Naive thymus-derived CD8-positive, alpha-beta T cell (primary cell): ENCODE measurements at regions not wholly inside any gene's neighbourhood (a gene's known extent, or its start where the extent isn't known, plus 50 kb on each side); places are given as distances from the start of the nearest gene placed in this dataset.
"Not testable (repeated sequence)": the region's sequence is repeated elsewhere in the genome, so short reads cannot be mapped to it uniquely, and the experiment has no call there.

Experiments used
- ATAC-seq, 2 donors: fragments of 150-1000 bp; cut with Tn5 transposase in 1 of 2; sonication (Bioruptor Pico), chemical (Tn5 transposase) in 1 of 2; 1 replicate in 1 of 2; 2 replicates in 1 of 2; pipeline ENCODE4 v1.10.0; 2021; ENCODE audit warnings: mild to moderate bottlenecking in 2 of 2, moderate library complexity in 2 of 2
- POLR2A ChIA-PET: fragments of 350-600 bp; sonication (Branson Sonifier 250); formaldehyde crosslinking; loops from one replicate; lab custom pipeline; 2021; ENCODE audit warnings: antibody characterized with exemption; lab: Charles Lee
- DNase-seq, 10 donors: peaks; one replicate each; pipeline versions ENCODE4 v3.0.0 to v3.0.0-alpha.2; 2020 to 2022
- H3K27ac Mint-ChIP-seq, 10 donors: one replicate each; pipeline ENCODE4 v1.8.0; 2020 to 2022; ENCODE audit warnings: mild to moderate bottlenecking in 10 of 10, mixed read lengths in 10 of 10, moderate library complexity in 4 of 10, inconsistent platforms in 1 of 10
- H3K27me3 Mint-ChIP-seq, 5 donors: one replicate each; pipeline ENCODE4 v1.8.0; 2021 to 2022; ENCODE audit warnings: mixed read lengths in 5 of 5
- H3K36me3 Mint-ChIP-seq, 3 donors: one replicate each; pipeline ENCODE4 v1.8.0; 2020 to 2022; ENCODE audit warnings: mixed read lengths in 3 of 3, mild to moderate bottlenecking in 2 of 3, inconsistent platforms in 1 of 3
- H3K4me1 Mint-ChIP-seq, 4 donors: one replicate each; pipeline ENCODE4 v1.8.0; 2021 to 2022; ENCODE audit warnings: mixed read lengths in 4 of 4
- H3K4me3 Mint-ChIP-seq, 10 donors: one replicate each; pipeline ENCODE4 v1.8.0; 2020 to 2022; ENCODE audit warnings: mild to moderate bottlenecking in 10 of 10, mixed read lengths in 10 of 10, moderate library complexity in 6 of 10, inconsistent platforms in 1 of 10
- H3K9me3 Mint-ChIP-seq, 9 donors: one replicate each; pipeline ENCODE4 v1.8.0; 2020 to 2022; ENCODE audit warnings: mixed read lengths in 9 of 9, mild to moderate bottlenecking in 3 of 9, inconsistent platforms in 1 of 9, moderate library complexity in 1 of 9

GRCh38 chrY:12474472-12474871 lies 226.6 kb upstream of the USP9Y start:
- Mint-ChIP-seq H3K9me3 (peaks cover 0 to 3% (median 0%) of the 10 kb centered on the region in 9 donors), H3K27ac (no peak overlapping the region), H3K4me1 (peaks cover 0 to 3% (median 3%) of the 10 kb centered on the region in 4 donors), H3K4me3 (no peak overlapping the region), H3K36me3 (no peaks in the 10 kb centered on the region), H3K27me3 (no peaks in the 10 kb centered on the region)
- POLR2A ChIA-PET, result no interaction called here
- DNase-seq (no peak), ATAC-seq (no peak)

DNA sequence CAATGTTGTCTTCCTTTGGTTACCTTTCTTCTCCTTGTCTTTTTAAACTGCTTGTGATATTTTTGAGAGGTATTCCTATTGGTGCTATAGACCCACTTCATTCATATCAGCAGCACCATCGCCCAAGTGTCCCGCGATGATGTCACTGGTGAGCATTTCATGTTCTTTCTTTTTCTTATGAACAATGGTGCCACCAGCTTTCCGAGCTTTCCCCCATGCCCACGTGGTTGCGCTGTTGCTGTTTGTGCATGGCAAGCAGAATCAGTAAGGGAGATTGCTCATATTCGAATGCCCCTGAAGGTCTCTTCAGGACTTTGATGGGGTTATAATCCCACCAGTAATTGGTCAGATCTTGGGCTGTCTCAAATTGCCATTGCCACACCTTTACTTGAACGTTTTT lies 221.6 kb upstream of the USP9Y start:
- Mint-ChIP-seq H3K4me1 (peaks cover 0 to 7% (median 2%) of the 10 kb centered on the region in 4 donors), H3K9me3 (no peaks in the 10 kb centered on the region), H3K4me3 (peak overlapping the region in 2 of 10 donors; percentile 20 to 67), H3K27me3 (no peaks in the 10 kb centered on the region), H3K36me3 (peaks cover 0 to 3% (median 0%) of the 10 kb centered on the region in 3 donors), H3K27ac (peak overlapping the region in 1 of 10 donors; percentile 57)
- ATAC-seq (peak in 1 of 2 donors; percentile 70), DNase-seq (peak in 6 of 10 donors; percentile 0 to 67 (median 22))
- POLR2A ChIA-PET, result no interaction called here

GRCh38 chrY:12483394-12483793 lies 217.6 kb upstream of the USP9Y start:
- ATAC-seq (no peak), DNase-seq (no peak)
- Mint-ChIP-seq H3K4me3 (no peak overlapping the region), H3K36me3 (peaks cover 0 to 6% (median 0%) of the 10 kb centered on the region in 3 donors), H3K9me3 (no peaks in the 10 kb centered on the region), H3K27me3 (no peaks in the 10 kb centered on the region), H3K27ac (no peak overlapping the region), H3K4me1 (peaks cover 0 to 8% (median 3%) of the 10 kb centered on the region in 4 donors)
- POLR2A ChIA-PET, result no interaction called here

DNA sequence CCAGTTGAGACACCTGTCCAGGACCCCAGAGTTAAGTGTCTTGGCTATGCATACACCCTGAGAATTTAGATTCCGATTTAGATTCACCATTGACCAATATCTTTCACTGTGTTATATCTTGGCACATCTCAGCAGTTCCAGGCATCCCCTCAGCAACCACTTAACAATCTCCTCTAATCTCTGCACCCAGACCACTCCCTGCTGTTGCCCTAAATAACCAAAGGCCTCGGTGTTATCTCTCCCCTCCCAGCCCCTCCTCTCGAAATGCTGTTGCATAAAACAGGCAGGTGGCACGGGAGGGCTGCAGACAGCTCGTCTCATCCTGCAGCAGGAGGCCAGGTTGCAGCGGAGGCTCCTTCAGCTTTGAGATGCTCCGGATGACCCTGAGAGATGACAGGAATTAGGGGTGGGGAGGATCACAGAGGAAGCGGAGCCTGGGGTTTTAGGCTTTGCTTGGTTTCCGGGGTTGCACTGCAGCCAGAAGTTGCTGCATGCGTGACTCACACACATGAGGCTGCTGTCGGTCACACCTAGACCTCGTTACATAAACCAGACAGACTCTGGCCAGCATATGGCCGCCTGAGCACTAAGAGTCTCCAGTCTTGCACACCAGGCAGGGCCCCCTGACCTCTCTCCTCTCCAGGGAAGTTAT lies 210.3 kb upstream of the USP9Y start:
- DNase-seq, result no peak
- no peak for ATAC-seq
- peaks cover 0 to 4% (median under 1%) of the 10 kb centered on the region in 4 donors for H3K4me1 Mint-ChIP-seq
- H3K27me3 Mint-ChIP-seq, result no peaks in the 10 kb centered on the region
- no peaks in the 10 kb centered on the region for H3K36me3 Mint-ChIP-seq
- POLR2A ChIA-PET, result no interaction called here
- H3K4me3 Mint-ChIP-seq, result peak overlapping the region in 1 of 10 donors; percentile 64
- H3K27ac Mint-ChIP-seq, result peak overlapping the region in 3 of 10 donors; percentile 3 to 41 (median 24)
- H3K9me3 Mint-ChIP-seq, result no peaks in the 10 kb centered on the region

DNA sequence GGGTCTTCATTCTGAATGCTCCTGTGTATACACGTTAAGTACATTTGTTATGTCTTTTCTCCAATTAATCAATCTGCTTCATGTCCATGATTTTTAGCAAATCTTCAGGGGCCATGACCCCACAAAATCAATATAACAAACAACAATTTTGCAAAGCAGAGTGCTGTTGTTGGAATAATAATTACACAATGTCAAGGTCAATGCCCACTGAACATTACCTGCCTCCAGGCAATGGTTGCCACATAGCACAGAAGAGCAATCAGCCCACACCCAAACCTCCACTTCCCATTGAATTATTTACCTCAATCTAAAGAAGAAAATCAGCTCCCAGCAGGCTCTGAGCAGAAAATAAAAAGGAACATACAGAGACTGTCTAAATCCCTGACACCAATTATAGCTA lies 208.8 kb upstream of the USP9Y start:
- Mint-ChIP-seq H3K4me1 (peaks cover 0 to 4% (median under 1%) of the 10 kb centered on the region in 4 donors), H3K27ac (no peak overlapping the region), H3K9me3 (no peaks in the 10 kb centered on the region), H3K4me3 (no peak overlapping the region), H3K27me3 (no peaks in the 10 kb centered on the region), H3K36me3 (no peaks in the 10 kb centered on the region)
- DNase-seq (no peak), ATAC-seq (no peak)
- POLR2A ChIA-PET, result no interaction called here

DNA sequence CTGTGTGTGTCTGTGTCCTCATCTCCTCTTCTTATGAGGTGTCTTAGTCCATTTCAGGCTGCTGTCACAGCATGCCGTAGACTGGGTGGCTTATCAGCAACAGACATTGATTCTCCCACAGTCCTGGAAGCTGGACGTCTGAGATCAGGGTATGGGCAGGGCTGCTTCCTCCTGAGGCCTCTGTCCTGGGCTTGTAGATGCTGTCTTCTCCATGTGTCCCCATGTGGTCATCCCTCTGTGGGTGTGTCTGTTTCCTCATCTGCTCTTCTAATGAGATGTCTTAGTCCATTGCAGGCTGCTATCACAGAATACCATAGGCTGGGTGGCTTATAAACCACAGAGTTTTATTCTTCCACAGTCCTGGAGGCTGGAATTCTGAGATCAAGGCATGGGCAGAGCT lies 205.0 kb upstream of the USP9Y start:
- Mint-ChIP-seq H3K4me3 (no peak overlapping the region), H3K36me3 (no peaks in the 10 kb centered on the region), H3K27me3 (no peaks in the 10 kb centered on the region), H3K9me3 (no peaks in the 10 kb centered on the region), H3K27ac (no peak overlapping the region), H3K4me1 (peaks cover 0 to 3% (median 1%) of the 10 kb centered on the region in 4 donors)
- POLR2A ChIA-PET, result no interaction called here
- DNase-seq (no peak), ATAC-seq (no peak)

- Mint-ChIP-seq H3K36me3 (no peaks in the 10 kb centered on the region), H3K4me3 (no peak overlapping the region), H3K27ac (no peak overlapping the region), H3K9me3 (no peaks in the 10 kb centered on the region), H3K27me3 (no peaks in the 10 kb centered on the region), H3K4me1 (peaks cover 0 to 6% (median 1%) of the 10 kb centered on the region in 4 donors)
- POLR2A ChIA-PET, result no interaction called here
- no peak for DNase-seq
- no peak for ATAC-seq
Measured at GRCh38 chrY:12500096-12500495, 200.9 kb upstream of the USP9Y start.

- H3K4me3 Mint-ChIP-seq, result not testable (repeated sequence)
Measured at GRCh38 chrY:12504028-12504427, 197.0 kb upstream of the USP9Y start.

DNA sequence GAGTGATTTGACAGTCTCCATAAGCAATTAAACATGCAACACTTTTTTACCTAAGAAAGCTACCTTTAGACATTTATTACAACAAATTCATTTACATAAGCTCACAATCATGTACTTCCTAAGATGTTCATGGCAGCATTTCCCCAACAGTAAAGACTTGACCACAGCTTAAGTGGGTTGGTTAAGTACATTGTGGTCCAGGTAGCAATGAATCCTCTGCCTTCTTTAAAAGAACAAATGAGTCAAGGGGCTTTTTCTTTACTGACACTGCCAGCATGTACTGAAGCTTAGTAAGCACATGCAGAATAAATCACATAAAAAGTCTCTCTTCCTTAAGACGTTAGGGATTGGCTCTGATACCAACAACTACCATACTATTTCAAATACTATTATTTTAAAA lies 183.7 kb upstream of the USP9Y start:
- ATAC-seq (no peak), DNase-seq (no peak)
- Mint-ChIP-seq H3K4me1 (peaks cover 0 to 4% (median 0%) of the 10 kb centered on the region in 4 donors), H3K9me3 (peaks cover 0 to 9% (median 0%) of the 10 kb centered on the region in 9 donors), H3K4me3 (no peak overlapping the region), H3K36me3 (no peaks in the 10 kb centered on the region), H3K27ac (peak overlapping the region in 1 of 10 donors; percentile 7), H3K27me3 (no peaks in the 10 kb centered on the region)
- POLR2A ChIA-PET, result no interaction called here

More at GRCh38 chrY:12504028-12504427, 197.0 kb upstream of the USP9Y start:
- H3K27me3 Mint-ChIP-seq, H3K4me1 Mint-ChIP-seq, POLR2A ChIA-PET, H3K36me3 Mint-ChIP-seq, H3K9me3 Mint-ChIP-seq, ATAC-seq, H3K27ac Mint-ChIP-seq, DNase-seq: not testable (repeated sequence)

GRCh38 chrY:12525206-12525605 lies 175.8 kb upstream of the USP9Y start:
- Mint-ChIP-seq H3K4me1 (peaks cover 7 to 30% (median 18%) of the 10 kb centered on the region in 4 donors), H3K9me3 (peaks cover 0 to 9% (median 0%) of the 10 kb centered on the region in 9 donors), H3K27ac (peak overlapping the region in 1 of 10 donors; percentile 33), H3K36me3 (no peaks in the 10 kb centered on the region), H3K4me3 (no peak overlapping the region), H3K27me3 (no peaks in the 10 kb centered on the region)
- POLR2A ChIA-PET, result no interaction called here
- no peak for ATAC-seq
- no peak for DNase-seq

- Mint-ChIP-seq H3K4me3 (no peak overlapping the region), H3K27me3 (no peaks in the 10 kb centered on the region), H3K4me1 (peaks cover 12 to 35% (median 19%) of the 10 kb centered on the region in 4 donors), H3K9me3 (peaks cover 0 to 3% (median 0%) of the 10 kb centered on the region in 9 donors), H3K36me3 (no peaks in the 10 kb centered on the region), H3K27ac (peak overlapping the region in 2 of 10 donors; percentile 9 to 19)
- POLR2A ChIA-PET, result no interaction called here
- peak in 1 of 2 donors; percentile 23 for ATAC-seq
- DNase-seq, result no peak
Measured at GRCh38 chrY:12526362-12527063, 174.5 kb upstream of the USP9Y start.

- Mint-ChIP-seq H3K4me1 (peaks cover 5 to 29% (median 20%) of the 10 kb centered on the region in 4 donors), H3K27ac (peak overlapping the region in 3 of 10 donors; percentile 26 to 83 (median 29)), H3K9me3 (no peaks in the 10 kb centered on the region), H3K36me3 (no peaks in the 10 kb centered on the region), H3K4me3 (peak overlapping the region in 6 of 10 donors; percentile 71 to 85 (median 78)), H3K27me3 (peaks cover 0 to 9% (median 2%) of the 10 kb centered on the region in 5 donors)
- peak in 1 of 2 donors; percentile 45 for ATAC-seq
- DNase-seq, result no peak
- POLR2A ChIA-PET, result no interaction called here
Measured at GRCh38 chrY:12537226-12537854, 163.7 kb upstream of the USP9Y start.
